IMR-90 (cell line): ENCODE measurements at regions not wholly inside any gene's neighbourhood (a gene's known extent, or its start where the extent isn't known, plus 50 kb on each side); places are given as distances from the start of the nearest gene placed in this dataset.

ENCODE experiments used
- BHLHE40 ChIP-seq: fragments of 150-350 bp; IDR thresholded peaks from 2 replicates; pipeline ENCODE4 v1.6.1; 2016; ENCODE audit warnings: mild to moderate bottlenecking, low read depth, low read length
- CEBPB ChIP-seq: IDR thresholded peaks from 2 replicates; pipeline ENCODE4 v1.6.1; 2012; ENCODE audit warnings: low read depth, low read length, improper control_type of control experiment
- CHD1 ChIP-seq: IDR thresholded peaks from 2 replicates; pipeline ENCODE4 v1.6.1; 2012; ENCODE audit warnings: low read depth, low read length, improper control_type of control experiment
- CTCF ChIP-seq: conservative IDR thresholded peaks from 2 replicates; pipeline ENCODE4 v1.5.1; 2012; ENCODE audit warnings: mild to moderate bottlenecking, low read depth, low read length, improper control_type of control experiment
- MAFK ChIP-seq: IDR thresholded peaks from 2 replicates; pipeline ENCODE4 v1.6.1; 2012; ENCODE audit warnings: low read depth, low read length, improper control_type of control experiment
- POLR2A ChIP-seq: IDR thresholded peaks from 2 replicates; pipeline ENCODE4 v1.6.1; 2012; ENCODE audit warnings: mild to moderate bottlenecking, low read depth, low read length
- RAD21 ChIP-seq: IDR thresholded peaks from 2 replicates; pipeline ENCODE4 v1.6.1; 2012; ENCODE audit warnings: low read length, improper control_type of control experiment
- RCOR1 ChIP-seq: IDR thresholded peaks from 2 replicates; pipeline ENCODE4 v1.6.1; 2012; ENCODE audit warnings: mild to moderate bottlenecking, low read length, improper control_type of control experiment; ENCODE audit not compliant: insufficient replicate concordance
- RFX5 ChIP-seq: IDR thresholded peaks from 2 replicates; pipeline ENCODE4 v1.8.0; 2012; ENCODE audit warnings: low read depth, mild to moderate bottlenecking, low read length, moderate library complexity
- SMC3 ChIP-seq: fragments of 150-350 bp; IDR thresholded peaks from 2 replicates; pipeline ENCODE4 v1.6.1; 2016; ENCODE audit warnings: low read depth, mild to moderate bottlenecking, antibody characterized with exemption, low read length, moderate library complexity
- USF2 ChIP-seq: fragments of 150-350 bp; IDR thresholded peaks from 2 replicates; pipeline ENCODE4 v1.6.1; 2017; ENCODE audit warnings: mild to moderate bottlenecking, antibody characterized with exemption, low read length, low read depth
- TF ChIP-seq, protein P1 (sequence below): fragments of 150-350 bp; IDR thresholded peaks from 2 replicates; pipeline ENCODE4 v1.6.1; 2016; ENCODE audit warnings: low read depth, mild to moderate bottlenecking, low read length, moderate library complexity, borderline replicate concordance

DNA sequence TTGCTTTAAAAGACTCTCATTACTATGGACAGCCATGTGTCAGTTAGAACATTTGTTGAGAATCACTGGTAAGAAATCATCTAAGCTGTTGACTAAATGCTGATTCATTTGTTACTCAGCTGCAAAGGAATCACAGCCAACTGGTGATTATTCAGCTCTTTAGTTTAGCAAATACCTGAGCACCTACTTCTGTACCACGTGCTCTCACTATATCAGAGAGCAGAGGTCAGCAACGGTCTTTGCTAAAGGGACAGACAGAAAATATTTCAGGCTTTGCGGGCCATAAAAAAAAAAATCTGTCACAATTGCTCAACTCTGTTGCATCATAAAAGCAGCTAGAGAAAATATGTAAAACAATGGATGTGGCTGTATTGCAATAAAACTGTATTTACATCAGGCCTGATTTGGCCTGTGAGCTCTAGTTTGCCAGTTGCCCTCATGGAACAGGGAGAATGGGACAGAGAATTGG is 377.6 kb downstream of the DNAH5 start:
- TF ChIP-seq CTCF: no peak
- TF ChIP-seq POLR2A: no peak
- no peak for TF ChIP-seq CHD1
- no peak for TF ChIP-seq SMC3
- TF ChIP-seq USF2: peak; percentile 83
- TF ChIP-seq CEBPB: peak; percentile 95
- TF ChIP-seq MAFK: peak; percentile 73
- no peak for TF ChIP-seq RAD21
- TF ChIP-seq BHLHE40: 0 out of 2 replicates have a peak, but pooled peaks have one; percentile 33
- TF ChIP-seq, protein P1, sequence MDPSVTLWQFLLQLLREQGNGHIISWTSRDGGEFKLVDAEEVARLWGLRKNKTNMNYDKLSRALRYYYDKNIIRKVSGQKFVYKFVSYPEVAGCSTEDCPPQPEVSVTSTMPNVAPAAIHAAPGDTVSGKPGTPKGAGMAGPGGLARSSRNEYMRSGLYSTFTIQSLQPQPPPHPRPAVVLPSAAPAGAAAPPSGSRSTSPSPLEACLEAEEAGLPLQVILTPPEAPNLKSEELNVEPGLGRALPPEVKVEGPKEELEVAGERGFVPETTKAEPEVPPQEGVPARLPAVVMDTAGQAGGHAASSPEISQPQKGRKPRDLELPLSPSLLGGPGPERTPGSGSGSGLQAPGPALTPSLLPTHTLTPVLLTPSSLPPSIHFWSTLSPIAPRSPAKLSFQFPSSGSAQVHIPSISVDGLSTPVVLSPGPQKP: no peak
- TF ChIP-seq RFX5: no peak
- TF ChIP-seq RCOR1: no peak
